DOHH2 (cell line): ENCODE measurements at regions not wholly inside any gene's neighbourhood (a gene's known extent, or its start where the extent isn't known, plus 50 kb on each side); places are given as distances from the start of the nearest gene placed in this dataset.

ENCODE experiments used
- H3F3A ChIP-seq: fragments of 200-600 bp; sonication (generic), shearing (Covaris generic); 2 replicates; pipeline ENCODE4 v1.6.0; 2016; ENCODE audit warnings: antibody characterized with exemption, mild to moderate bottlenecking; ENCODE audit not compliant: control insufficient read depth, insufficient read depth
- H3K27ac ChIP-seq: fragments of 200-600 bp; sonication (generic); 2 replicates; pipeline ENCODE4 v1.5.1; 2014; ENCODE audit warnings: low read depth, mild to moderate bottlenecking, low read length, moderate library complexity
- H3K27me3 ChIP-seq: fragments of 200-600 bp; sonication (generic); 2 replicates; pipeline ENCODE4 v1.6.1; 2014; ENCODE audit warnings: mild to moderate bottlenecking, low read length, mixed read lengths; ENCODE audit not compliant: control insufficient read depth
- H3K36me3 ChIP-seq: fragments of 200-600 bp; sonication (generic); 2 replicates; pipeline ENCODE4 v1.6.1; 2014; ENCODE audit warnings: mild to moderate bottlenecking, low read length, moderate library complexity, mixed read lengths; ENCODE audit not compliant: control insufficient read depth
- H3K4me1 ChIP-seq: fragments of 200-600 bp; sonication (generic); 2 replicates; pipeline ENCODE4 v1.6.1; 2014; ENCODE audit warnings: mild to moderate bottlenecking, low read length, mixed read lengths; ENCODE audit not compliant: control insufficient read depth
- H3K4me2 ChIP-seq: fragments of 200-600 bp; sonication (generic); 2 replicates; pipeline ENCODE4 v1.6.0; 2014; ENCODE audit warnings: mild to moderate bottlenecking, low read length, moderate library complexity
- H3K4me3 ChIP-seq: fragments of 200-600 bp; sonication (generic); 2 replicates; pipeline ENCODE4 v1.5.1; 2014; ENCODE audit warnings: mild to moderate bottlenecking, low read length, mixed read lengths
- H3K79me2 ChIP-seq: fragments of 200-600 bp; sonication (generic); 2 replicates; pipeline ENCODE4 v1.6.1; 2014; ENCODE audit warnings: mild to moderate bottlenecking, low read length, mixed read lengths; ENCODE audit not compliant: control insufficient read depth
- H3K9me2 ChIP-seq: fragments of 200-600 bp; sonication (generic); replicated peaks from 2 replicates; pipeline ENCODE4 v1.6.1; 2014; ENCODE audit warnings: mild to moderate bottlenecking, low read length, mixed read lengths; ENCODE audit not compliant: control insufficient read depth
- H3K9me3 ChIP-seq: fragments of 200-600 bp; sonication (generic); 2 replicates; pipeline ENCODE4 v1.6.1; 2014; ENCODE audit warnings: antibody characterized with exemption, low read length, mixed read lengths; ENCODE audit not compliant: control insufficient read depth, insufficient read depth
- H4K20me1 ChIP-seq: fragments of 200-600 bp; sonication (generic); 2 replicates; pipeline ENCODE4 v1.6.0; 2014; ENCODE audit warnings: low read depth, mild to moderate bottlenecking, antibody characterized with exemption, low read length, moderate library complexity; ENCODE audit not compliant: control insufficient read depth, insufficient read depth
- EZH2phosphoT487 ChIP-seq: fragments of 200-600 bp; sonication (generic); IDR thresholded peaks from 2 replicates; pipeline ENCODE4 v1.6.1; 2017; ENCODE audit warnings: borderline replicate concordance, mild to moderate bottlenecking, antibody characterized with exemption, low read length, moderate library complexity, mixed read lengths
- TF ChIP-seq, protein P1 (sequence below): fragments of 200-600 bp; sonication (generic); IDR thresholded peaks from one replicate; pipeline ENCODE4 v1.5.1; 2014; ENCODE audit warnings: antibody characterized with exemption, mild to moderate bottlenecking, low read depth, low read length; ENCODE audit not compliant: poor library complexity, severe bottlenecking

DNA sequence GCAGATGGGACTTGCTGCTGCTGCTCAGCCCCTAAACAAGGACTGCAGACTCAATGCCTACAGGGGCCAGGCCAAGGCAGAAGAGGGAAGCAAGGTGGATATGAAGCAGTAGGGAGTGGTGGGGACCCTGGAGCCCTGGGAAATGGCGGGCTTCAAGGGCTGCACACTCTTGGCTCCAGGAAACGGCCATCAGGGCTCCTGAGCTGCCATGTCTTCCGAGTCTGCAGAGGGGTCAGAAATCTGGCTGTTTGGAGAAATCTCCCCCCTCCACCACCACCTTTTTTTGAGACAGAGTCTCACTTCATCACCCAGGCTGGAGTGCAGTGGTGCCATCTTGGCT lies 169.1 kb downstream of the KATNIP start:
- Histone ChIP-seq H3F3A (no peaks in the 10 kb centered on the region), H3K9me2 (no peaks in the 10 kb centered on the region), H3K27ac (no peak overlapping the region), H4K20me1 (no peaks in the 10 kb centered on the region), H3K36me3 (no peaks in the 10 kb centered on the region), H3K79me2 (no peaks in the 10 kb centered on the region), H3K9me3 (no peaks in the 10 kb centered on the region), H3K4me2 (no peak overlapping the region), H3K4me3 (no peak overlapping the region), H3K27me3 (no peaks in the 10 kb centered on the region), H3K4me1 (no peaks in the 10 kb centered on the region)
- TF ChIP-seq EZH2phosphoT487: no peak
- TF ChIP-seq, protein P1, sequence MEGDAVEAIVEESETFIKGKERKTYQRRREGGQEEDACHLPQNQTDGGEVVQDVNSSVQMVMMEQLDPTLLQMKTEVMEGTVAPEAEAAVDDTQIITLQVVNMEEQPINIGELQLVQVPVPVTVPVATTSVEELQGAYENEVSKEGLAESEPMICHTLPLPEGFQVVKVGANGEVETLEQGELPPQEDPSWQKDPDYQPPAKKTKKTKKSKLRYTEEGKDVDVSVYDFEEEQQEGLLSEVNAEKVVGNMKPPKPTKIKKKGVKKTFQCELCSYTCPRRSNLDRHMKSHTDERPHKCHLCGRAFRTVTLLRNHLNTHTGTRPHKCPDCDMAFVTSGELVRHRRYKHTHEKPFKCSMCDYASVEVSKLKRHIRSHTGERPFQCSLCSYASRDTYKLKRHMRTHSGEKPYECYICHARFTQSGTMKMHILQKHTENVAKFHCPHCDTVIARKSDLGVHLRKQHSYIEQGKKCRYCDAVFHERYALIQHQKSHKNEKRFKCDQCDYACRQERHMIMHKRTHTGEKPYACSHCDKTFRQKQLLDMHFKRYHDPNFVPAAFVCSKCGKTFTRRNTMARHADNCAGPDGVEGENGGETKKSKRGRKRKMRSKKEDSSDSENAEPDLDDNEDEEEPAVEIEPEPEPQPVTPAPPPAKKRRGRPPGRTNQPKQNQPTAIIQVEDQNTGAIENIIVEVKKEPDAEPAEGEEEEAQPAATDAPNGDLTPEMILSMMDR: no peak

- no peak overlapping the region for H3K4me2 ChIP-seq
- no peak overlapping the region for H3K4me3 ChIP-seq
- H3K27me3 ChIP-seq: no peaks in the 10 kb centered on the region
- H3K9me3 ChIP-seq: no peaks in the 10 kb centered on the region
- no peak overlapping the region for H3K27ac ChIP-seq
- H4K20me1 ChIP-seq: no peaks in the 10 kb centered on the region
- TF ChIP-seq, protein P1: no peak
- TF ChIP-seq EZH2phosphoT487: no peak
- no peaks in the 10 kb centered on the region for H3K4me1 ChIP-seq
- no peaks in the 10 kb centered on the region for H3K36me3 ChIP-seq
- H3K79me2 ChIP-seq: no peaks in the 10 kb centered on the region
- no peaks in the 10 kb centered on the region for H3F3A ChIP-seq
- H3K9me2 ChIP-seq: no peaks in the 10 kb centered on the region
Measured at GRCh38 chr16:27720731-27721530, 171.0 kb downstream of the KATNIP start.

GRCh38 chr16:27721531-27722181 lies 171.7 kb downstream of the KATNIP start:
- H3K4me2 ChIP-seq: no peak overlapping the region
- no peak overlapping the region for H3K4me3 ChIP-seq
- H3K27me3 ChIP-seq: no peaks in the 10 kb centered on the region
- TF ChIP-seq, protein P1: no peak
- no peak for TF ChIP-seq EZH2phosphoT487
- H3F3A ChIP-seq: no peaks in the 10 kb centered on the region
- H3K27ac ChIP-seq: no peak overlapping the region
- no peaks in the 10 kb centered on the region for H3K9me3 ChIP-seq
- H3K79me2 ChIP-seq: no peaks in the 10 kb centered on the region
- H4K20me1 ChIP-seq: no peaks in the 10 kb centered on the region
- H3K36me3 ChIP-seq: no peaks in the 10 kb centered on the region
- H3K4me1 ChIP-seq: no peaks in the 10 kb centered on the region
- H3K9me2 ChIP-seq: no peaks in the 10 kb centered on the region
